ENCODE measurements at regions not wholly inside any gene's neighbourhood (a gene's known extent, or its start where the extent isn't known, plus 50 kb on each side); places are given as distances from the start of the nearest gene placed in this dataset.

- no peak for TF ChIP-seq CTCF (IDR thresholded peaks at IDR 0.05; ENCODE audit: insufficient read depth, low read length, poor library complexity, severe bottlenecking)
- no peak for TF ChIP-seq EZH2phosphoT487 (conservative IDR thresholded peaks at IDR 0.05; ENCODE audit: low read length)
Observed at GRCh38 chr7:145212050-145212449, 376.2 kb upstream of the TPK1 start.

Measured in SU-DHL-6 (cell line).